Astrocyte of the cerebellum (primary cell): ENCODE measurements at regions not wholly inside any gene's neighbourhood (a gene's known extent, or its start where the extent isn't known, plus 50 kb on each side); places are given as distances from the start of the nearest gene placed in this dataset.

Experiments
- DNase-seq: peaks from one replicate; pipeline ENCODE4 v3.0.0-alpha.2; 2011; ENCODE audit warnings: low read depth
- H3K4me3 ChIP-seq: 2 replicates; pipeline ENCODE4 v1.5.1; 2011; ENCODE audit warnings: mild to moderate bottlenecking, low read depth, low read length, moderate library complexity
- CTCF ChIP-seq: IDR thresholded peaks from 2 replicates; pipeline ENCODE4 v1.5.1; 2012; ENCODE audit warnings: low read length, low read depth, moderate library complexity, mild to moderate bottlenecking; ENCODE audit errors: missing control alignments
- in situ Hi-C: cut with HindIII; loops from 2 replicates; pipeline ENCODE4 v1.10.0; 2017; ENCODE audit warnings: low sequenced_read_pairs

- in situ Hi-C loops: no loop called here
- no peak for TF ChIP-seq CTCF
- no peak for DNase-seq
- no peak overlapping the region for H3K4me3 ChIP-seq
Measured at GRCh38 chr6:18684343-18684742, 297.2 kb downstream of the RNF144B start.

DNA sequence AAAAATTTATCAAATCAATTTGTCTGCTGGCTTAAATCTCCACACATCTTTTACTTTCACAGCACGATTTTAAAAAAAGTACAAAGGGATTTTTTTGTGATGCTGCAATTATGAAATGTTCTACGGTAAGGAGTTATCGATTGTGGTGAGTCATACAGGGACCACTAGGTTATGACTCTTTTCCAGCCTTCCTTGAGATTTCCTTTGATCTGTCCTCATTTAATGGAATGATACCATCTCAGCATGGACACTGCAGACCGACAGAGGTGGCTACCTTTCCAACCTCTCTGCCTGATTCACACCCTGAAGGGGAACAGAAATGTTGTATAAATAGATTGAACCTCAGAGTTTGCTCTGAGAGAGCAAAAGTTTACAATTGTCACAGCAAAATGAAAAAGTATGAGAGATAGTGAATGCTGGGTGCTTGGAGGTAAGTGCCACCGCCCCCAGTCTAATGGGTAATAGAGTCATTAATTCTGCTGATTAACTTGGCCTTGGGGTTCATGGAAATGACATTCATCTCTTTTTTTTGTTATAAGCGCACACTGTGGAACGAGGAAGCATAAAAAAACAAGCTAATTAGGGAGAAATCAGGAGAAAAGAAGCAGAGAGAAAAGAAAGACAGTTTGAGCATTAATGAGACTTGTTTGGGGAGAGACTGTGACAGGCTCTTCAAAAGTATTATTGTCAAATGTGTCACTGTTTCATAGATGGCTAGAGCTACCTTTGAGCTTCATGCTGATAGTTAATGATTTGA lies 306.0 kb downstream of the RNF144B start:
- in situ Hi-C loops: no loop called here
- no peak for DNase-seq
- no peak overlapping the region for H3K4me3 ChIP-seq
- TF ChIP-seq CTCF: no peak

GRCh38 chr6:18693881-18694280 lies 306.7 kb downstream of the RNF144B start:
- no peak for TF ChIP-seq CTCF
- H3K4me3 ChIP-seq: no peak overlapping the region
- in situ Hi-C loops: no loop called here
- no peak for DNase-seq

DNA sequence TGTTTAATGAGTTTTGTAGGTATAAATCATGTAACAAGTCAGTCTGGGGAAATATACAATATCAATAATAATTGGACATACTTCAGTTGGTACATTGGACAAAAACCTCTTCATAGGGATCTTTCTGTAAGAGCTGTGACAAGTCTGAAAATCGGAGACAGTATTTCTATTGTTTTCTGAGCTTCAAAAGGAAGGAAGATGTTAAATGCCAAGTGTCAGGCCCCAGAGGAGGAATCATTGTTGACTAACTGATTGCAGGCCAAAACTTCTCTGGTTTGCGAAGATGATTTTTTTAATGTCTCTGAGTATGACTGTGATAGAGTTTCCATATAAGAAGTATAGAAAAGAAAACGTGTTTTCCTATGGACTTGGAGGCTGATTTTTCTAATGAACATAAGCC lies 316.4 kb downstream of the RNF144B start:
- H3K4me3 ChIP-seq: no peak overlapping the region
- in situ Hi-C loops: no loop called here
- no peak for DNase-seq
- TF ChIP-seq CTCF: no peak

GRCh38 chr6:18707714-18708439 lies 320.7 kb downstream of the RNF144B start:
- TF ChIP-seq CTCF: no peak
- no peak for DNase-seq
- in situ Hi-C loops: no loop called here
- no peak overlapping the region for H3K4me3 ChIP-seq

DNA sequence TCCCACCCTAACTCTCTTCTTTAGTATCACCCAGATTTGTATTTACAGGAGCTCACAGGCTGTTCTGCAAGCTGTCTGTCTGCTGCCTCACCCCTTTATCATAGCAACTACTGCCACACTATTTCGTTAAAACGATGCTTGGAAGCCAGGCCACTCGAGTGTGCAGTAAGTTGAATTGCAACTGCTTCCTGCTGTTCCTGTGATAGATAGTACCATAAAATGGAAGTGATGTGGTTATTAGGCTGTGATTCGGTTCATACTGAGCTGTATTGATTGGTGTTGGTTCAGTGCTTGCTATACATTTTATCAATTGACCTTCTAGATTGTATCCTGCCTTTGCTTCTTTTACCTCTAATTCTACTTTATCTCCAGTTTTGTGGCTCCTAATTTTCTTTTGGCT lies 325.4 kb downstream of the RNF144B start:
- TF ChIP-seq CTCF: no peak
- in situ Hi-C loops: no loop called here
- no peak for DNase-seq
- H3K4me3 ChIP-seq: no peak overlapping the region
